ENCODE measurements at regions not wholly inside any gene's neighbourhood (a gene's known extent, or its start where the extent isn't known, plus 50 kb on each side); places are given as distances from the start of the nearest gene placed in this dataset.

DNA sequence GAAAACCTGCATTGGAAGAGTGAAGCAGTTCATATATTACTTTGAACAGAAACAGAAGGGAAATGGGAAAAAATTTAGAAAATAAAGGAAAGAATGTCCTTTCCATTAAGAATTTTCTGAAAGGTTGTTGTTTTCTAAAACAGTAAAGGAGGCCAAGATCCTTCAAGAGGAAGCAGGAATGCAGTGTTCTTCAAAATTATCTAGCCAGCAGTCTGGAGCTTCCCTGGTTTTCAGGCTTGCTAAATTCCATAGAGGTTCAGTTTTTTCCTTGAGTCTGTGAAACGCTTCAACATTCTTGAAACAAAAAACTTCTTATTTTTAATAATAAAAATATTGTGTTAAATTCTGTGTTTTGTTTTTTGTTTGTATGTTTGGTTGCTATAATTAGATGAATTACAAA is 189.0 kb upstream of the ANO3 start:
- ChIA-PET POLR2A (no interaction called here), RAD21 (ENCODE audit: low non-redundant PET in 1 of 2, low total read pairs in 2 of 2, uncharacterized antibody in 2 of 2, unreplicated experiment in 2 of 2) (no interaction called here), CTCF (no interaction called here)
- intact Hi-C loops (cut with micrococcal nuclease): no loop called here
- BruUV-seq (replicated peaks): no TSS peak
- Histone ChIP-seq H3K9me2 (ENCODE audit: insufficient read depth) (no peaks in the 10 kb centered on the region), H3K4me3 (replicated peaks in 1 of 2; ENCODE audit: low read depth in 1 of 2, low read length in 2 of 2) (no peak overlapping the region), H3K4me2 (ENCODE audit: low read length) (no peak overlapping the region), H3K36me3 (ENCODE audit: control insufficient read depth in 1 of 2, insufficient read depth in 2 of 2, low read length in 2 of 2) (no peaks in the 10 kb centered on the region), H3K9ac (ENCODE audit: low read length) (no peak overlapping the region), H4K20me1 (ENCODE audit: insufficient read depth) (no peaks in the 10 kb centered on the region), H3K79me2 (ENCODE audit: insufficient read depth, low read length) (no peaks in the 10 kb centered on the region), H3K27ac (ENCODE audit: low read depth, low read length) (no peak overlapping the region), H2AFZ (ENCODE audit: low read depth, low read length, poor library complexity, severe bottlenecking) (no peak overlapping the region), H3K27me3 (ENCODE audit: insufficient read depth, low read length) (no peaks in the 10 kb centered on the region), H3K4me1 (ENCODE audit: control insufficient read depth in 1 of 2, insufficient read depth in 2 of 2, low read length in 2 of 2) (no peaks in the 10 kb centered on the region), H3K9me3 (ENCODE audit: control insufficient read depth in 1 of 2, insufficient read depth in 1 of 2, low read depth in 1 of 2, low read length in 2 of 2) (peaks cover 0 to 15% of the 10 kb centered on the region in 2 experiments; a peak in 2 of 4 replicates)
- no peak for DNase-seq (ENCODE audit: low read depth, low spot score)
- ATAC-seq: no peak
- TF ChIP-seq POLR2AphosphoS5 (IDR thresholded peaks at IDR 0.05; ENCODE audit: low read depth, low read length): no peak
- no peak for TF ChIP-seq CEBPB (IDR thresholded peaks at IDR 0.05; ENCODE audit: low read depth)
- TF ChIP-seq EZH2 (IDR thresholded peaks at IDR 0.05): no peak
- no peak for TF ChIP-seq ATF3 (IDR thresholded peaks at IDR 0.05)
- TF ChIP-seq RAD21 (IDR thresholded peaks at IDR 0.05; ENCODE audit: low read depth): no peak
- TF ChIP-seq EZH2phosphoT487 (IDR thresholded peaks at IDR 0.05; ENCODE audit: borderline replicate concordance): no peak
- no peak for TF ChIP-seq SP1 (IDR thresholded peaks at IDR 0.05; ENCODE audit: low read depth)
- TF ChIP-seq ELF1 (IDR thresholded peaks at IDR 0.05; ENCODE audit: borderline replicate concordance, low read depth): no peak
- TF ChIP-seq CTCF (IDR thresholded peaks at IDR 0.05 in 2 of 3, conservative IDR thresholded peaks at IDR 0.05 in 1 of 3; ENCODE audit: borderline replicate concordance in 1 of 3, insufficient read depth in 1 of 3, low read depth in 2 of 3, low read length in 2 of 3): no peak
- no peak for TF ChIP-seq TCF7L2 (IDR thresholded peaks at IDR 0.05; ENCODE audit: borderline replicate concordance, extremely low read depth, insufficient read depth, insufficient read length)
- no peak for TF ChIP-seq ZNF274 (IDR thresholded peaks at IDR 0.05; ENCODE audit: low read depth, low read length)
- no peak for TF ChIP-seq EGR1 (IDR thresholded peaks at IDR 0.05; ENCODE audit: low read depth)
- no peak for TF ChIP-seq SIN3A (IDR thresholded peaks at IDR 0.05; ENCODE audit: low read depth)
- no peak for TF ChIP-seq POLR2A (IDR thresholded peaks at IDR 0.05; ENCODE audit: borderline replicate concordance, extremely low read depth, insufficient read depth, insufficient read length)
- TF ChIP-seq JUND (IDR thresholded peaks at IDR 0.05): no peak
- TF ChIP-seq ZBTB33 (IDR thresholded peaks at IDR 0.05; ENCODE audit: extremely low read depth, insufficient replicate concordance, low read length): no peak

Measured in HCT116 (cell line).